ENCODE measurements at regions not wholly inside any gene's neighbourhood (a gene's known extent, or its start where the extent isn't known, plus 50 kb on each side); places are given as distances from the start of the nearest gene placed in this dataset.

- Mint-ChIP-seq H3K4me1 (no peaks in the 10 kb centered on the region), H3K27me3 (no peaks in the 10 kb centered on the region), H3K27ac (no peak overlapping the region), H3K4me3 (no peak overlapping the region), H3K9me3 (no peaks in the 10 kb centered on the region), H3K36me3 (no peaks in the 10 kb centered on the region)
- no peak for ATAC-seq
Observed at GRCh38 chr11:109783014-109783413, 310.2 kb upstream of the ZC3H12C start.

GRCh38 chr11:109783840-109784239 is 309.4 kb upstream of the ZC3H12C start:
- no peaks in the 10 kb centered on the region for H3K27me3 Mint-ChIP-seq
- no peaks in the 10 kb centered on the region for H3K36me3 Mint-ChIP-seq
- H3K27ac Mint-ChIP-seq = no peak overlapping the region
- ATAC-seq = peak; percentile 40
- no peak overlapping the region for H3K4me3 Mint-ChIP-seq
- no peaks in the 10 kb centered on the region for H3K4me1 Mint-ChIP-seq
- H3K9me3 Mint-ChIP-seq = no peaks in the 10 kb centered on the region

- Mint-ChIP-seq H3K27ac (no peak overlapping the region), H3K9me3 (no peaks in the 10 kb centered on the region), H3K27me3 (no peaks in the 10 kb centered on the region), H3K36me3 (no peaks in the 10 kb centered on the region), H3K4me1 (no peaks in the 10 kb centered on the region), H3K4me3 (no peak overlapping the region)
- ATAC-seq = no peak
Observed at GRCh38 chr11:109784536-109784935, 308.7 kb upstream of the ZC3H12C start.

GRCh38 chr11:109785198-109785597 is 308.0 kb upstream of the ZC3H12C start:
- Mint-ChIP-seq H3K27me3 (peaks cover 3% of the 10 kb centered on the region), H3K4me1 (no peaks in the 10 kb centered on the region), H3K36me3 (no peaks in the 10 kb centered on the region), H3K9me3 (no peaks in the 10 kb centered on the region), H3K4me3 (no peak overlapping the region), H3K27ac (no peak overlapping the region)
- ATAC-seq = no peak

- no peaks in the 10 kb centered on the region for H3K36me3 Mint-ChIP-seq
Observed at GRCh38 chr11:109785714-109786113, 307.5 kb upstream of the ZC3H12C start.

GRCh38 chr11:109788948-109789490 is 304.2 kb upstream of the ZC3H12C start:
- Mint-ChIP-seq H3K4me1 (no peaks in the 10 kb centered on the region), H3K27me3 (peaks cover 7% of the 10 kb centered on the region), H3K36me3 (no peaks in the 10 kb centered on the region), H3K4me3 (no peak overlapping the region), H3K27ac (no peak overlapping the region), H3K9me3 (no peaks in the 10 kb centered on the region)
- no peak for ATAC-seq

More at GRCh38 chr11:109785714-109786113, 307.5 kb upstream of the ZC3H12C start:
- no peaks in the 10 kb centered on the region for H3K4me1 Mint-ChIP-seq
- no peak overlapping the region for H3K27ac Mint-ChIP-seq
- no peak overlapping the region for H3K4me3 Mint-ChIP-seq
- peaks cover 7% of the 10 kb centered on the region for H3K27me3 Mint-ChIP-seq
- H3K9me3 Mint-ChIP-seq = no peaks in the 10 kb centered on the region
- ATAC-seq = no peak

GRCh38 chr11:109789901-109790300 is 303.3 kb upstream of the ZC3H12C start:
- Mint-ChIP-seq H3K36me3 (no peaks in the 10 kb centered on the region), H3K27me3 (peaks cover 7% of the 10 kb centered on the region), H3K4me1 (no peaks in the 10 kb centered on the region), H3K27ac (no peak overlapping the region), H3K4me3 (no peak overlapping the region), H3K9me3 (no peaks in the 10 kb centered on the region)
- ATAC-seq = no peak

- ATAC-seq = no peak
- Mint-ChIP-seq H3K27me3 (peaks cover 7% of the 10 kb centered on the region), H3K4me3 (no peak overlapping the region), H3K27ac (no peak overlapping the region), H3K9me3 (no peaks in the 10 kb centered on the region), H3K4me1 (no peaks in the 10 kb centered on the region), H3K36me3 (no peaks in the 10 kb centered on the region)
Observed at GRCh38 chr11:109791337-109791736, 301.9 kb upstream of the ZC3H12C start.

GRCh38 chr11:109794501-109794900 is 298.7 kb upstream of the ZC3H12C start:
- Mint-ChIP-seq H3K4me3 (no peak overlapping the region), H3K9me3 (no peaks in the 10 kb centered on the region), H3K4me1 (no peaks in the 10 kb centered on the region), H3K27ac (no peak overlapping the region), H3K27me3 (peaks cover 7% of the 10 kb centered on the region), H3K36me3 (no peaks in the 10 kb centered on the region)
- no peak for ATAC-seq

GRCh38 chr11:109795234-109795633 is 298.0 kb upstream of the ZC3H12C start:
- Mint-ChIP-seq H3K4me3 (no peak overlapping the region), H3K9me3 (no peaks in the 10 kb centered on the region)
- no peak for ATAC-seq

GRCh38 chr11:109796253-109796652 is 296.9 kb upstream of the ZC3H12C start:
- no peak for ATAC-seq
- H3K36me3 Mint-ChIP-seq = no peaks in the 10 kb centered on the region
- no peak overlapping the region for H3K4me3 Mint-ChIP-seq
- H3K27ac Mint-ChIP-seq = no peak overlapping the region
- H3K27me3 Mint-ChIP-seq = peaks cover 9% of the 10 kb centered on the region
- no peaks in the 10 kb centered on the region for H3K4me1 Mint-ChIP-seq
- peaks cover 3% of the 10 kb centered on the region for H3K9me3 Mint-ChIP-seq

More at GRCh38 chr11:109795234-109795633, 298.0 kb upstream of the ZC3H12C start:
- H3K36me3 Mint-ChIP-seq = no peaks in the 10 kb centered on the region
- H3K4me1 Mint-ChIP-seq = no peaks in the 10 kb centered on the region
- H3K27ac Mint-ChIP-seq = no peak overlapping the region
- H3K27me3 Mint-ChIP-seq = peaks cover 6% of the 10 kb centered on the region

- peaks cover 9% of the 10 kb centered on the region for H3K27me3 Mint-ChIP-seq
- no peaks in the 10 kb centered on the region for H3K36me3 Mint-ChIP-seq
- H3K9me3 Mint-ChIP-seq = peaks cover 3% of the 10 kb centered on the region
- no peak overlapping the region for H3K4me3 Mint-ChIP-seq
- no peak overlapping the region for H3K27ac Mint-ChIP-seq
- H3K4me1 Mint-ChIP-seq = no peaks in the 10 kb centered on the region
- no peak for ATAC-seq
Observed at GRCh38 chr11:109798521-109798920, 294.7 kb upstream of the ZC3H12C start.

- Mint-ChIP-seq H3K36me3 (no peaks in the 10 kb centered on the region), H3K27ac (no peak overlapping the region), H3K4me1 (no peaks in the 10 kb centered on the region), H3K9me3 (peaks cover 3% of the 10 kb centered on the region), H3K4me3 (no peak overlapping the region), H3K27me3 (peaks cover 9% of the 10 kb centered on the region)
- ATAC-seq = no peak
Observed at GRCh38 chr11:109799604-109800003, 293.6 kb upstream of the ZC3H12C start.

- H3K27me3 Mint-ChIP-seq = peaks cover 9% of the 10 kb centered on the region
- H3K4me3 Mint-ChIP-seq = no peak overlapping the region
- ATAC-seq = no peak
- H3K4me1 Mint-ChIP-seq = no peaks in the 10 kb centered on the region
- H3K36me3 Mint-ChIP-seq = no peaks in the 10 kb centered on the region
- no peak overlapping the region for H3K27ac Mint-ChIP-seq
- H3K9me3 Mint-ChIP-seq = peaks cover 3% of the 10 kb centered on the region
Observed at GRCh38 chr11:109804911-109805310, 288.3 kb upstream of the ZC3H12C start.

- Mint-ChIP-seq H3K27ac (no peak overlapping the region), H3K9me3 (no peaks in the 10 kb centered on the region), H3K27me3 (no peaks in the 10 kb centered on the region), H3K36me3 (no peaks in the 10 kb centered on the region), H3K4me3 (no peak overlapping the region), H3K4me1 (no peaks in the 10 kb centered on the region)
- no peak for ATAC-seq
Observed at GRCh38 chr11:109806205-109806604, 287.0 kb upstream of the ZC3H12C start.

- no peaks in the 10 kb centered on the region for H3K9me3 Mint-ChIP-seq
Observed at GRCh38 chr11:109808569-109808968, 284.6 kb upstream of the ZC3H12C start.

GRCh38 chr11:109814824-109815223 is 278.4 kb upstream of the ZC3H12C start:
- Mint-ChIP-seq H3K27ac (no peak overlapping the region), H3K36me3 (no peaks in the 10 kb centered on the region), H3K27me3 (peaks cover 8% of the 10 kb centered on the region), H3K9me3 (no peaks in the 10 kb centered on the region), H3K4me3 (no peak overlapping the region), H3K4me1 (peaks cover 6% of the 10 kb centered on the region)
- ATAC-seq = no peak

More at GRCh38 chr11:109808569-109808968, 284.6 kb upstream of the ZC3H12C start:
- H3K36me3 Mint-ChIP-seq = no peaks in the 10 kb centered on the region
- no peak overlapping the region for H3K4me3 Mint-ChIP-seq
- no peak overlapping the region for H3K27ac Mint-ChIP-seq
- H3K27me3 Mint-ChIP-seq = peaks cover 8% of the 10 kb centered on the region
- no peak for ATAC-seq
- H3K4me1 Mint-ChIP-seq = no peaks in the 10 kb centered on the region
